OCI-LY7 (cell line): ENCODE measurements at regions not wholly inside any gene's neighbourhood (a gene's known extent, or its start where the extent isn't known, plus 50 kb on each side); places are given as distances from the start of the nearest gene placed in this dataset.

ENCODE experiments used
- BruUV-seq: library from RNA; stranded (reverse); fragments of 400-500 nt; replicated peaks from 2 replicates; lab custom pipeline; 2021; lab: Mats Ljungman, UMichigan
- CTCF ChIA-PET: fragments of 300-600 bp; sonication (Branson Sonifier 250); formaldehyde crosslinking; loops from one replicate; lab custom pipeline; 2022; ENCODE audit warnings: antibody characterized with exemption; ENCODE audit not compliant: unreplicated experiment; lab: Charles Lee
- POLR2A ChIA-PET: fragments of 300-600 bp; sonication (Branson Sonifier 250); formaldehyde crosslinking; loops from one replicate; lab custom pipeline; 2022; ENCODE audit warnings: antibody characterized with exemption; lab: Charles Lee
- DNase-seq: peaks from one replicate; pipeline ENCODE4 v3.0.0-alpha.2; 2015; ENCODE audit warnings: low spot score
- H2AFZ ChIP-seq: fragments of 200-600 bp; sonication (generic), shearing (Covaris generic); 2 replicates; pipeline ENCODE4 v1.6.1; 2014; ENCODE audit warnings: mild to moderate bottlenecking, antibody characterized with exemption, low read length, moderate library complexity
- H3K27ac ChIP-seq: fragments of 200-600 bp; sonication (generic); 2 replicates; pipeline ENCODE4 v1.5.1; 2014; ENCODE audit warnings: mixed run types, low read depth, mild to moderate bottlenecking, moderate library complexity, low read length, inconsistent platforms; ENCODE audit not compliant: poor library complexity, severe bottlenecking
- H3K36me3 ChIP-seq: fragments of 200-600 bp; sonication (generic); 2 replicates; pipeline ENCODE4 v1.6.1; 2014; ENCODE audit warnings: mild to moderate bottlenecking, antibody characterized with exemption, low read length, moderate library complexity, mixed read lengths; ENCODE audit not compliant: insufficient read depth
- H3K4me1 ChIP-seq: fragments of 200-600 bp; sonication (generic); 2 replicates; pipeline ENCODE4 v1.5.1; 2014; ENCODE audit warnings: mild to moderate bottlenecking, low read length; ENCODE audit not compliant: insufficient read depth, poor library complexity, severe bottlenecking
- H3K4me2 ChIP-seq: fragments of 200-600 bp; sonication (generic); 2 replicates; pipeline ENCODE4 v1.6.1; 2014; ENCODE audit warnings: mild to moderate bottlenecking, low read length
- H3K4me3 ChIP-seq: fragments of 200-600 bp; sonication (generic); 2 replicates; pipeline ENCODE4 v1.5.1; 2014; ENCODE audit warnings: mild to moderate bottlenecking, low read depth, low read length; ENCODE audit not compliant: poor library complexity, severe bottlenecking
- H3K79me2 ChIP-seq: fragments of 200-600 bp; sonication (generic); 2 replicates; pipeline ENCODE4 v1.6.1; 2016; ENCODE audit warnings: low read depth, mild to moderate bottlenecking, low read length, moderate library complexity, mixed read lengths; ENCODE audit not compliant: insufficient read depth
- H3K9me2 ChIP-seq: fragments of 200-600 bp; sonication (generic); 2 replicates; pipeline ENCODE4 v1.6.1; 2016; ENCODE audit warnings: mild to moderate bottlenecking, low read length, mixed read lengths; ENCODE audit not compliant: insufficient read depth
- H3K9me3 ChIP-seq: fragments of 200-600 bp; sonication (generic); 2 replicates; pipeline ENCODE4 v1.6.1; 2014; ENCODE audit warnings: mild to moderate bottlenecking, mixed run types, low read length, mixed read lengths
- H4K20me1 ChIP-seq: fragments of 200-600 bp; sonication (generic); 2 replicates; pipeline ENCODE4 v1.6.1; 2014; ENCODE audit warnings: mild to moderate bottlenecking, antibody characterized with exemption, low read length, moderate library complexity, mixed read lengths; ENCODE audit not compliant: insufficient read depth
- EZH2phosphoT487 ChIP-seq: fragments of 200-600 bp; sonication (generic); IDR thresholded peaks from 2 replicates; pipeline ENCODE4 v1.6.1; 2018; ENCODE audit warnings: low read depth, borderline replicate concordance, mild to moderate bottlenecking, mixed run types, antibody characterized with exemption, low read length, moderate library complexity, mixed read lengths
- intact Hi-C: fragments of 100-400 bp; cut with micrococcal nuclease; formaldehyde crosslinking; loops from one replicate; pipeline ENCODE4 v1.10.0; 2022; ENCODE audit not compliant: unreplicated experiment
- TF ChIP-seq, protein P1 (sequence below): fragments of 200-600 bp; sonication (generic); conservative IDR thresholded peaks from 2 replicates; pipeline ENCODE4 v1.5.1; 2014; ENCODE audit warnings: mild to moderate bottlenecking, antibody characterized with exemption, low read length, moderate library complexity, mixed read lengths

DNA sequence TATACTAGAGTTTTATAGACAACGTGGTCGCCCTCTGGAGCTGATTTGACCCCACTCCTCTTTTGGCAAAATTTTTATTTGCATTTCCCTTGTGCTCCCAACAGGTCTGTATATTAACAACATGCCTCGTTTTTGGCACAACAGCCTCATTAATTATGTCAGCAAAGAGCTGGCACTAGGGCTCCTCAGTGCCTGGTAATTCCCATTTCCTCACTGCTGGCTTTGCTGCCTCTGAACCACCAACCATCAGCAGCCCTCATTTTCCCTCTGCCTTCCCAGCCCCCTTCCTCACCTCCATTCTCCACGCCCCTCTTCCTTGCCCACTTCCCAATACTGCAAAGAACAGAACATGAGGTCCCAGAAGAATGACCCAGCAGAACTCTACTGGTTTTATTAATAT lies 204.8 kb downstream of the ABHD5 start:
- no peaks in the 10 kb centered on the region for H3K9me2 ChIP-seq
- no peaks in the 10 kb centered on the region for H4K20me1 ChIP-seq
- H3K27ac ChIP-seq = no peak overlapping the region
- no TSS peak for BruUV-seq
- intact Hi-C loops = no loop called here
- peaks cover 52% of the 10 kb centered on the region for H3K4me1 ChIP-seq
- no peak overlapping the region; the same call in 1 of the 2 replicates for H2AFZ ChIP-seq
- H3K4me3 ChIP-seq = no peak overlapping the region
- TF ChIP-seq EZH2phosphoT487 = no peak
- TF ChIP-seq, protein P1, sequence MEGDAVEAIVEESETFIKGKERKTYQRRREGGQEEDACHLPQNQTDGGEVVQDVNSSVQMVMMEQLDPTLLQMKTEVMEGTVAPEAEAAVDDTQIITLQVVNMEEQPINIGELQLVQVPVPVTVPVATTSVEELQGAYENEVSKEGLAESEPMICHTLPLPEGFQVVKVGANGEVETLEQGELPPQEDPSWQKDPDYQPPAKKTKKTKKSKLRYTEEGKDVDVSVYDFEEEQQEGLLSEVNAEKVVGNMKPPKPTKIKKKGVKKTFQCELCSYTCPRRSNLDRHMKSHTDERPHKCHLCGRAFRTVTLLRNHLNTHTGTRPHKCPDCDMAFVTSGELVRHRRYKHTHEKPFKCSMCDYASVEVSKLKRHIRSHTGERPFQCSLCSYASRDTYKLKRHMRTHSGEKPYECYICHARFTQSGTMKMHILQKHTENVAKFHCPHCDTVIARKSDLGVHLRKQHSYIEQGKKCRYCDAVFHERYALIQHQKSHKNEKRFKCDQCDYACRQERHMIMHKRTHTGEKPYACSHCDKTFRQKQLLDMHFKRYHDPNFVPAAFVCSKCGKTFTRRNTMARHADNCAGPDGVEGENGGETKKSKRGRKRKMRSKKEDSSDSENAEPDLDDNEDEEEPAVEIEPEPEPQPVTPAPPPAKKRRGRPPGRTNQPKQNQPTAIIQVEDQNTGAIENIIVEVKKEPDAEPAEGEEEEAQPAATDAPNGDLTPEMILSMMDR = no peak
- POLR2A ChIA-PET = interaction anchor here (1.5 to 2.6 kb wide), 2 partner anchors 12 to 24 kb away, joined by 3 to 10 read pairs; no protein-coding TSS in a partner anchor
- H3K9me3 ChIP-seq = no peaks in the 10 kb centered on the region; the same call in 1 of the 2 replicates
- no peaks in the 10 kb centered on the region for H3K79me2 ChIP-seq
- CTCF ChIA-PET = interaction anchor here (1.1 kb wide), 1 partner anchor 12 kb away, joined by 4 read pairs; no protein-coding TSS in a partner anchor
- no peaks in the 10 kb centered on the region for H3K36me3 ChIP-seq
- no peak overlapping the region for H3K4me2 ChIP-seq
- no peak for DNase-seq

DNA sequence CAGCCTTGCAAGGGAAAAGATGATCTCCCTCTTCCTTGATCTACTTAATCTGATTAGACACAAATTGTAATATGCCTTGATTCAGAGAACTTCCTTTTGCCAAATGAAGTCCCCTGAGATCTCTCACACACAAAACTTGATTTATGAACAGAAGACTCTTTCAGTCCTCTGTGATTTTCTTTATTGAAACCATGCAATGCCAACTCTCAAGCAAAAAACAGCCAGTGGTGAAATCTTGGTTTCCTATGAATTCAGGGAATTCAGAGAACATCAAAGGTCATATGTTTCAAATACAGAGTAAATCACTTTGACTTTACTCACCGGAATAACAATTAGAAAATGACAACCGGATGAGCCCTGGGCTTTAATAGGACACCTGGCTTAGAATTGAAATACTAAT lies 211.7 kb downstream of the ABHD5 start:
- DNase-seq = no peak
- H3K79me2 ChIP-seq = no peaks in the 10 kb centered on the region

DNA sequence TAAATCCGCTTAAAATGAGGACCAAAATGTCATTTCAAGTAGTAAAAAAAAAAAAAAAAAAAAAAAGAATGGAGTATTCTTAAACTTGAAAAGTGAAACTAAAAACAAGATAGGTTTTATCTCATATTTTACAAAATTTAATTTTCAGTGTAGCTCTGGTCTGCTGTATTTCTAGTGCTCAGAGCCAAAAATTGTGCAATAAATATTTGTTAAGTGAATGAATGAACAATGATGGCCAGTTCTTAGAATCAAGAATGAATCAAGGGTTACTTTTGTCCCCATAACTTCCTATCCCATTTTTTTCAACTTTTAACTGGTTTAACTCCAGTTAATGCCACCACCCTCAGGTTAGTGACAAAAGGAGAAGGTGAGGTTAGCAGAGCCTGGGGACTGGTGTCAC lies 214.4 kb downstream of the ABHD5 start:
- BruUV-seq = no TSS peak
- peaks cover 32% of the 10 kb centered on the region for H3K4me1 ChIP-seq
- H4K20me1 ChIP-seq = no peaks in the 10 kb centered on the region
- no peak for DNase-seq
- no peak overlapping the region for H3K27ac ChIP-seq
- TF ChIP-seq EZH2phosphoT487 = no peak
- TF ChIP-seq, protein P1 = no peak
- CTCF ChIA-PET = no interaction called here
- H3K4me3 ChIP-seq = no peak overlapping the region
- H3K9me2 ChIP-seq = no peaks in the 10 kb centered on the region
- H3K79me2 ChIP-seq = no peaks in the 10 kb centered on the region
- H3K9me3 ChIP-seq = no peaks in the 10 kb centered on the region
- no peaks in the 10 kb centered on the region for H3K36me3 ChIP-seq
- intact Hi-C loops = no loop called here
- H2AFZ ChIP-seq = no peak overlapping the region
- H3K4me2 ChIP-seq = no peak overlapping the region
- POLR2A ChIA-PET = interaction anchor here (0.7 kb wide), 2 partner anchors 21 to 55 kb away, joined by 5 to 7 read pairs; no protein-coding TSS in a partner anchor

More for the DNA sequence above, 211.7 kb downstream of the ABHD5 start:
- no peak overlapping the region for H3K4me2 ChIP-seq
- no peaks in the 10 kb centered on the region for H3K9me2 ChIP-seq
- intact Hi-C loops = no loop called here
- no peak overlapping the region for H3K4me3 ChIP-seq
- no peaks in the 10 kb centered on the region for H3K36me3 ChIP-seq
- BruUV-seq = no TSS peak
- ChIA-PET POLR2A (no interaction called here), CTCF (no interaction called here)
- no peak for TF ChIP-seq EZH2phosphoT487
- TF ChIP-seq, protein P1 = no peak
- no peak overlapping the region for H3K27ac ChIP-seq
- peaks cover 15% of the 10 kb centered on the region for H3K4me1 ChIP-seq
- no peaks in the 10 kb centered on the region for H3K9me3 ChIP-seq
- H2AFZ ChIP-seq = no peak overlapping the region
- no peaks in the 10 kb centered on the region for H4K20me1 ChIP-seq
